ENCODE measurements at regions not wholly inside any gene's neighbourhood (a gene's known extent, or its start where the extent isn't known, plus 50 kb on each side); places are given as distances from the start of the nearest gene placed in this dataset.

DNA sequence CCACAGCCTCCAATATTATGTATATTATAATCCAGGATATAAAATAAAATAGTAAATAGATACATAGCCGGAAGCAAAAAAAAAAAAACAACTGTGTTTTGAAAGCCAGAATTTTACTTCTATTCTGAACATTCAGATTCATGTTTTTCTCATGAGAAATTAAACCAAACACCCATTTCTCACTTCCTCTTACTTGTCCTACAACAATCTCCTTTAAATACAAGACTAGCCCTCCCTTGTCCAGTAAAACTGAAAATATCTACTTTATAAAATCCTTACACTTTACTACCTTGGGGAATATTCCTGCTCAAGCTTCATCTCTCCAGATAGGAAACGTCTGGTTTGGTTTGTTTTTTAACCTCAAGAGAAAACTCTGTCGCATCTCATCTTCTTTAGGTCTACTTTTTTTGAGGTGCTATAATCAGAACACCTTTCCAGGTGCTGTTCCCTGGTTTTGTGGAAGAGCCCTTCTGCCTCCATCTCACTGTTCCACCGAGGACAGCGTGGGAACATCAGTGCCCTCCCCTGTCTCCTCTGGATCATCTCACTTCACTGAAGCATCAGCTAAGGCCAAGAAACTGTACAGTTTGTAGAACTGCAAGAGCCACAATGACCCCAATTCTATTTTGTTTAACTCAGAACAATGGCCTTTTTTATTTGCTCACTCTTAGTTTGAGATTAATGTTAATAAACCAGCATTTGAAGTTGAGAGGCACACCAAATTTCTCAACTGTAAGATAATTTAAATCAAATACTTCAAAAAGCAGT, 82.0 kb upstream of the ARHGAP32 start:
- no peaks in the 10 kb centered on the region for H3K9me3 Mint-ChIP-seq (ENCODE audit: low read depth)
- H3K4me3 Mint-ChIP-seq (ENCODE audit: low read depth): no peak overlapping the region
- no peak overlapping the region for H3K27ac Mint-ChIP-seq
- H3K36me3 Mint-ChIP-seq (ENCODE audit: insufficient read depth): peaks cover 3% of the 10 kb centered on the region
- no peak for DNase-seq (ENCODE audit: low spot score, unreplicated experiment)
- H3K4me1 Mint-ChIP-seq (ENCODE audit: low read depth): peaks cover 33% of the 10 kb centered on the region
- TF ChIP-seq, protein P1, sequence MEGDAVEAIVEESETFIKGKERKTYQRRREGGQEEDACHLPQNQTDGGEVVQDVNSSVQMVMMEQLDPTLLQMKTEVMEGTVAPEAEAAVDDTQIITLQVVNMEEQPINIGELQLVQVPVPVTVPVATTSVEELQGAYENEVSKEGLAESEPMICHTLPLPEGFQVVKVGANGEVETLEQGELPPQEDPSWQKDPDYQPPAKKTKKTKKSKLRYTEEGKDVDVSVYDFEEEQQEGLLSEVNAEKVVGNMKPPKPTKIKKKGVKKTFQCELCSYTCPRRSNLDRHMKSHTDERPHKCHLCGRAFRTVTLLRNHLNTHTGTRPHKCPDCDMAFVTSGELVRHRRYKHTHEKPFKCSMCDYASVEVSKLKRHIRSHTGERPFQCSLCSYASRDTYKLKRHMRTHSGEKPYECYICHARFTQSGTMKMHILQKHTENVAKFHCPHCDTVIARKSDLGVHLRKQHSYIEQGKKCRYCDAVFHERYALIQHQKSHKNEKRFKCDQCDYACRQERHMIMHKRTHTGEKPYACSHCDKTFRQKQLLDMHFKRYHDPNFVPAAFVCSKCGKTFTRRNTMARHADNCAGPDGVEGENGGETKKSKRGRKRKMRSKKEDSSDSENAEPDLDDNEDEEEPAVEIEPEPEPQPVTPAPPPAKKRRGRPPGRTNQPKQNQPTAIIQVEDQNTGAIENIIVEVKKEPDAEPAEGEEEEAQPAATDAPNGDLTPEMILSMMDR (IDR thresholded peaks at IDR 0.05; ENCODE audit: unreplicated experiment): no peak
- no peaks in the 10 kb centered on the region for H3K27me3 Mint-ChIP-seq

DNA sequence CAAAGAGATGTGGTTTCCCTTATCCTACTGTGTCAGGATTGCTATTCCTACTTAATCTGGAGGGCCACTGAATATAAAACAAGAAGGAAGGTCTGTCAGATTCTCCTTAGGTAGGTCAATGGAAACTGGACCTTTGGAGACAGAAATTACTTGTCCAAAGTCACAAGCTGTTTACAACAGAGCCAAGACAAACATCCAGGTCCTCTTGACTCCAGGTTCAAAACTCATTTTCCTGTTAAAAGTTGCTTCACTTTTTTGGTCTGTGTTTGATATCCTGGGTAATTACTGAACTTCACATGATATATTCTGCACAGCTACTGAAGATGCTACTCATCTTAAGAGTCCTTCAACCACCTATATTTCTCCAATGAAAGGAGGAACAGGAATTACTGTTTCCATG, 81.2 kb upstream of the ARHGAP32 start:
- H3K4me1 Mint-ChIP-seq (ENCODE audit: low read depth): peaks cover 32% of the 10 kb centered on the region
- peaks cover 3% of the 10 kb centered on the region for H3K36me3 Mint-ChIP-seq (ENCODE audit: insufficient read depth)
- H3K4me3 Mint-ChIP-seq (ENCODE audit: low read depth): no peak overlapping the region
- DNase-seq (ENCODE audit: low spot score, unreplicated experiment): no peak
- TF ChIP-seq, protein P1 (IDR thresholded peaks at IDR 0.05; ENCODE audit: unreplicated experiment): no peak
- H3K9me3 Mint-ChIP-seq (ENCODE audit: low read depth): no peaks in the 10 kb centered on the region
- H3K27me3 Mint-ChIP-seq: no peaks in the 10 kb centered on the region
- H3K27ac Mint-ChIP-seq: no peak overlapping the region

DNA sequence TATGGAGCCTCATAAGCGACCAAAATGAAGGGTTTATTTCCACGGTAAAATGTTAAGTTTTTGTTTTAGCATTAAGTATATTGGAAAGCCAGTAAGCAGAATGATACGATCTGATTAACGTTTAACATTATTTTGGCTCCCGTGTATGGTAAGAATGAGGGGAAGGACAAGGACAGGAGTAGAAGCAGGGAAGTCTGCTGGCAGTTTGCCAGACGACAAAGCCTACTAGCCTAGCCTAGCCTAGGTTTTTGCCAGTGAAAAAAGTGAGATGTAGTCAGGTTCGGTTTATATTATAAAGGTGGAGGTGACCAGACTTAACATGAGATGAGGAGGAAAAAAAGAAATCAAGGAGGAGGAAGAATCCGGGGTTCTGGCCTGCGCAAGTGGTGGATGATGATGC, 78.9 kb upstream of the ARHGAP32 start:
- H3K4me3 Mint-ChIP-seq (ENCODE audit: low read depth): no peak overlapping the region
- no peak overlapping the region for H3K27ac Mint-ChIP-seq
- no peaks in the 10 kb centered on the region for H3K9me3 Mint-ChIP-seq (ENCODE audit: low read depth)
- peaks cover 3% of the 10 kb centered on the region for H3K36me3 Mint-ChIP-seq (ENCODE audit: insufficient read depth)
- peaks cover 12% of the 10 kb centered on the region for H3K4me1 Mint-ChIP-seq (ENCODE audit: low read depth)
- TF ChIP-seq, protein P1 (IDR thresholded peaks at IDR 0.05; ENCODE audit: unreplicated experiment): no peak
- H3K27me3 Mint-ChIP-seq: no peaks in the 10 kb centered on the region
- no peak for DNase-seq (ENCODE audit: low spot score, unreplicated experiment)

DNA sequence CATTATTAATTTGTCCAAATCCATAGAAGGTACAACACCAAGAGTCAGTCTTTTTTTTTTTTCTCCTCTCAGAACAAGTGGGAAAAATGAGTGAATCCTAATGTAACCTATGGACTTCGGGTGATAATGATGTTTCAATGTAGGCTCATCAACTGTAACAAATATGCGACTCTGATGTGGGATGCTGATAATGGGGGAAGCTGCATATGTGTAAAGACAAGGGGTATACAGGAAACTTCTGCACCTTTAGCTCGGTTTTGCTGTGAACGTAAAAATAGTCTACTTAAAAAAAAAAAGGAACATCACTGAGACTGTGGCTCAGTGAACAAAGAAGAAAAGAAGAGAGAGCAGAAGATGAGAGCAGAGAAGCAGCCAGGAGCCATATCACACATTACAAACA, 78.3 kb upstream of the ARHGAP32 start:
- Mint-ChIP-seq H3K27ac (no peak overlapping the region), H3K4me1 (ENCODE audit: low read depth) (peaks cover 8% of the 10 kb centered on the region), H3K36me3 (ENCODE audit: insufficient read depth) (peaks cover 3% of the 10 kb centered on the region), H3K27me3 (no peaks in the 10 kb centered on the region), H3K9me3 (ENCODE audit: low read depth) (no peaks in the 10 kb centered on the region), H3K4me3 (ENCODE audit: low read depth) (no peak overlapping the region)
- DNase-seq (ENCODE audit: low spot score, unreplicated experiment): no peak
- TF ChIP-seq, protein P1 (IDR thresholded peaks at IDR 0.05; ENCODE audit: unreplicated experiment): no peak

DNA sequence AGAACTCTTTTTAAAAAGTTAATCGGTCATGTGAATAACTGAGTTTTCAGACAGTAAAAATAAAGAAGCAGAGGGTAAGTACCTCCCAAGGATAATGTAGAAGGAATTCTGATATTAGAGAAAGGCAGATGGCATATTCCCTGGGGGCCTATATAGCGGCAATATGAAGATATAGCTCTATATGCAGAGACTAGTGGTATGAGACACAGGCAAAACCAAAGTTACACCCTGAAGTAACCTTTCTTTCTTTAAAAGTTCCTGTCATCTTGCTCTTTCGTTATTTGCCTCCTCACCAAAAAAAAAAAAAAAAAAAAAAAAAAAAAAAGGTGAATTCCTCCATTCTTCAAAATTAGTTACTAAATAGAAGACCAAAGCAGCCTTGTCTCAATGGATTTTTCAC, 76.2 kb upstream of the ARHGAP32 start:
- Mint-ChIP-seq H3K27me3 (no peaks in the 10 kb centered on the region), H3K4me3 (ENCODE audit: low read depth) (no peak overlapping the region), H3K36me3 (ENCODE audit: insufficient read depth) (peaks cover 5% of the 10 kb centered on the region), H3K9me3 (ENCODE audit: low read depth) (peaks cover under 1% of the 10 kb centered on the region), H3K27ac (no peak overlapping the region), H3K4me1 (ENCODE audit: low read depth) (no peaks in the 10 kb centered on the region)
- no peak for DNase-seq (ENCODE audit: low spot score, unreplicated experiment)
- TF ChIP-seq, protein P1 (IDR thresholded peaks at IDR 0.05; ENCODE audit: unreplicated experiment): no peak

Data from progenitor cell of endocrine pancreas (in vitro differentiated cells).